ENCODE measurements at regions not wholly inside any gene's neighbourhood (a gene's known extent, or its start where the extent isn't known, plus 50 kb on each side); places are given as distances from the start of the nearest gene placed in this dataset.

DNA sequence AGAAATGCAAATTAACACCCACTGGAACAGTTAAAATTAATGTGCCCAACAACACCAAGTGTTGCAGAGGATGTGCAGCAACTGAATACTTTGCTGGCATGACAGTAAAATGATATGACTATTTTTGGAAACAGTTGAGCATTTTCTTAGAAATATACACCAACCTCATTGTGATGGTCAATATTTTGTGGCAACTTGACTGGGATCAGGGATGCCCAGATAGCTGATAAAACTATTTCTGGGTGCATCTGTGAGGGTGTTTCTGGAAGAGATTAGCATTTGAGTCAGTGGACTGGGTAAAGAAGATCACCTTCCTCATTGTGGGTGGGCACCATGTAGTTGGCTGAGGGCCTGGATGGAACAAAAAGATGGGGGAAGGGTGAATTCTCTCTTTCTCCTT is 57.9 kb downstream of the RPLP1 start:
- no peaks in the 10 kb centered on the region for H3K79me2 ChIP-seq (ENCODE audit: control insufficient read depth, low read length)
- no peaks in the 10 kb centered on the region for H3K9me2 ChIP-seq (replicated peaks; ENCODE audit: control insufficient read depth, low read length)
- H3K4me2 ChIP-seq (ENCODE audit: low read length): no peak overlapping the region
- no peaks in the 10 kb centered on the region for H3K36me3 ChIP-seq (ENCODE audit: control insufficient read depth, low read length)
- no peak for TF ChIP-seq EZH2phosphoT487 (IDR thresholded peaks at IDR 0.05; ENCODE audit: borderline replicate concordance, low read length)
- no peak for TF ChIP-seq CTCF (IDR thresholded peaks at IDR 0.05; ENCODE audit: low read depth, low read length, poor library complexity, severe bottlenecking)
- H3K4me3 ChIP-seq (ENCODE audit: low read length): no peak overlapping the region
- H4K20me1 ChIP-seq (ENCODE audit: control insufficient read depth, insufficient read depth, low read depth, low read length): no peaks in the 10 kb centered on the region
- H3K4me1 ChIP-seq (ENCODE audit: control insufficient read depth, low read length): no peaks in the 10 kb centered on the region
- H3K27me3 ChIP-seq (ENCODE audit: control insufficient read depth, low read length): peaks cover 26% of the 10 kb centered on the region
- no peaks in the 10 kb centered on the region for H3F3A ChIP-seq (ENCODE audit: control insufficient read depth, insufficient read depth)
- no peak overlapping the region for H3K27ac ChIP-seq (ENCODE audit: low read depth, low read length)
- H3K9me3 ChIP-seq (ENCODE audit: control insufficient read depth, insufficient read depth, low read length): no peaks in the 10 kb centered on the region

- H3K9me2 ChIP-seq (replicated peaks; ENCODE audit: control insufficient read depth, low read length): no peaks in the 10 kb centered on the region
- peaks cover 26% of the 10 kb centered on the region for H3K27me3 ChIP-seq (ENCODE audit: control insufficient read depth, low read length)
- no peak overlapping the region for H3K4me2 ChIP-seq (ENCODE audit: low read length)
- H3K9me3 ChIP-seq (ENCODE audit: control insufficient read depth, insufficient read depth, low read length): no peaks in the 10 kb centered on the region
- no peak overlapping the region for H3K4me3 ChIP-seq (ENCODE audit: low read length)
- H3F3A ChIP-seq (ENCODE audit: control insufficient read depth, insufficient read depth): no peaks in the 10 kb centered on the region
- no peak overlapping the region for H3K27ac ChIP-seq (ENCODE audit: low read depth, low read length)
- TF ChIP-seq EZH2phosphoT487 (IDR thresholded peaks at IDR 0.05; ENCODE audit: borderline replicate concordance, low read length) (no peak), CTCF (IDR thresholded peaks at IDR 0.05; ENCODE audit: low read depth, low read length, poor library complexity, severe bottlenecking) (no peak)
- H3K79me2 ChIP-seq (ENCODE audit: control insufficient read depth, low read length): no peaks in the 10 kb centered on the region
- no peaks in the 10 kb centered on the region for H3K36me3 ChIP-seq (ENCODE audit: control insufficient read depth, low read length)
- no peaks in the 10 kb centered on the region for H3K4me1 ChIP-seq (ENCODE audit: control insufficient read depth, low read length)
- H4K20me1 ChIP-seq (ENCODE audit: control insufficient read depth, insufficient read depth, low read depth, low read length): no peaks in the 10 kb centered on the region
These were observed 58.4 kb downstream of the RPLP1 start for GRCh38 chr15:69511015-69511414.

- no peak overlapping the region for H3K27ac ChIP-seq (ENCODE audit: low read depth, low read length)
- H3K9me2 ChIP-seq (replicated peaks; ENCODE audit: control insufficient read depth, low read length): no peaks in the 10 kb centered on the region
- no peak for TF ChIP-seq EZH2phosphoT487 (IDR thresholded peaks at IDR 0.05; ENCODE audit: borderline replicate concordance, low read length)
- TF ChIP-seq CTCF (IDR thresholded peaks at IDR 0.05; ENCODE audit: low read depth, low read length, poor library complexity, severe bottlenecking): no peak
- H4K20me1 ChIP-seq (ENCODE audit: control insufficient read depth, insufficient read depth, low read depth, low read length): no peaks in the 10 kb centered on the region
- H3K36me3 ChIP-seq (ENCODE audit: control insufficient read depth, low read length): no peaks in the 10 kb centered on the region
- H3K27me3 ChIP-seq (ENCODE audit: control insufficient read depth, low read length): peaks cover 26% of the 10 kb centered on the region
- H3K4me3 ChIP-seq (ENCODE audit: low read length): no peak overlapping the region
- H3K9me3 ChIP-seq (ENCODE audit: control insufficient read depth, insufficient read depth, low read length): no peaks in the 10 kb centered on the region
- H3K4me2 ChIP-seq (ENCODE audit: low read length): no peak overlapping the region
- H3K79me2 ChIP-seq (ENCODE audit: control insufficient read depth, low read length): no peaks in the 10 kb centered on the region
- no peaks in the 10 kb centered on the region for H3F3A ChIP-seq (ENCODE audit: control insufficient read depth, insufficient read depth)
- no peaks in the 10 kb centered on the region for H3K4me1 ChIP-seq (ENCODE audit: control insufficient read depth, low read length)
These were observed 59.2 kb downstream of the RPLP1 start for GRCh38 chr15:69511716-69512340.

Measured in DOHH2 (cell line).